ENCODE measurements at regions not wholly inside any gene's neighbourhood (a gene's known extent, or its start where the extent isn't known, plus 50 kb on each side); places are given as distances from the start of the nearest gene placed in this dataset.

DNA sequence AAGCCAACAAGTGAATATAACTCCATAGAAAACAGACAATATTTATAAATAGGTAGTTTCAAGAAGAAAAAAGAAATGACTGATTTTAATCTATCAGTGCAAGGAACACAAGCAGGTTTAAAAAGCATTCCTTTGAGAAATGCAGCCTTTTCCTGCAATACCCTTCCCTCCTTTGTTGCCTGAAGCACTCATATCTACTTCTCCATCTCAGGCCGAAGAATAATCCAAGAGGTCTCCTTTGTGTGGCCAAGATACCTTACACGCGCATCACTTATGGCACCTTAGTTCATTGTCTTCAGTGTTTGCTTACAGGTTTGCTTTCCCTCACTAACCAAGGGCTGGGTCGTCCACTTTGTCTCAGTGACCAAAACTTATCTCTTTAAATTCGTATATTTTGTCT is 93.0 kb downstream of the MAIP1 start:
- ChIA-PET CTCF (no interaction called here), POLR2A (ENCODE audit: low non-redundant PET) (no interaction called here)
- no peaks in the 10 kb centered on the region for H3K27me3 ChIP-seq (replicated peaks; ENCODE audit: insufficient read depth, low read depth, low read length, poor library complexity)
- peaks cover 21% of the 10 kb centered on the region for H3K4me1 ChIP-seq (ENCODE audit: insufficient read depth, low read length, poor library complexity, severe bottlenecking)
- H3K4me3 ChIP-seq (ENCODE audit: low read depth, low read length, poor library complexity, severe bottlenecking), result no peak overlapping the region
- intact Hi-C loops (cut with micrococcal nuclease; ENCODE audit: unreplicated experiment), result no loop called here
- H3K36me3 ChIP-seq (ENCODE audit: insufficient read depth, low read length, poor library complexity, severe bottlenecking), result no peaks in the 10 kb centered on the region
- no peak for TF ChIP-seq EZH2 (IDR thresholded peaks at IDR 0.05; ENCODE audit: borderline replicate concordance, low read depth, low read length, poor library complexity, severe bottlenecking)
- TF ChIP-seq, protein P1, sequence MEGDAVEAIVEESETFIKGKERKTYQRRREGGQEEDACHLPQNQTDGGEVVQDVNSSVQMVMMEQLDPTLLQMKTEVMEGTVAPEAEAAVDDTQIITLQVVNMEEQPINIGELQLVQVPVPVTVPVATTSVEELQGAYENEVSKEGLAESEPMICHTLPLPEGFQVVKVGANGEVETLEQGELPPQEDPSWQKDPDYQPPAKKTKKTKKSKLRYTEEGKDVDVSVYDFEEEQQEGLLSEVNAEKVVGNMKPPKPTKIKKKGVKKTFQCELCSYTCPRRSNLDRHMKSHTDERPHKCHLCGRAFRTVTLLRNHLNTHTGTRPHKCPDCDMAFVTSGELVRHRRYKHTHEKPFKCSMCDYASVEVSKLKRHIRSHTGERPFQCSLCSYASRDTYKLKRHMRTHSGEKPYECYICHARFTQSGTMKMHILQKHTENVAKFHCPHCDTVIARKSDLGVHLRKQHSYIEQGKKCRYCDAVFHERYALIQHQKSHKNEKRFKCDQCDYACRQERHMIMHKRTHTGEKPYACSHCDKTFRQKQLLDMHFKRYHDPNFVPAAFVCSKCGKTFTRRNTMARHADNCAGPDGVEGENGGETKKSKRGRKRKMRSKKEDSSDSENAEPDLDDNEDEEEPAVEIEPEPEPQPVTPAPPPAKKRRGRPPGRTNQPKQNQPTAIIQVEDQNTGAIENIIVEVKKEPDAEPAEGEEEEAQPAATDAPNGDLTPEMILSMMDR (conservative IDR thresholded peaks at IDR 0.05; ENCODE audit: low read depth, low read length), result no peak
- no TSS peak for BruUV-seq (replicated peaks)
- H3K9me3 ChIP-seq (ENCODE audit: low read depth, low read length, poor library complexity, severe bottlenecking), result no peaks in the 10 kb centered on the region
- DNase-seq (ENCODE audit: low spot score), result no peak
- no peak overlapping the region for H3K27ac ChIP-seq (ENCODE audit: low read depth, low read length, poor library complexity, severe bottlenecking)

DNA sequence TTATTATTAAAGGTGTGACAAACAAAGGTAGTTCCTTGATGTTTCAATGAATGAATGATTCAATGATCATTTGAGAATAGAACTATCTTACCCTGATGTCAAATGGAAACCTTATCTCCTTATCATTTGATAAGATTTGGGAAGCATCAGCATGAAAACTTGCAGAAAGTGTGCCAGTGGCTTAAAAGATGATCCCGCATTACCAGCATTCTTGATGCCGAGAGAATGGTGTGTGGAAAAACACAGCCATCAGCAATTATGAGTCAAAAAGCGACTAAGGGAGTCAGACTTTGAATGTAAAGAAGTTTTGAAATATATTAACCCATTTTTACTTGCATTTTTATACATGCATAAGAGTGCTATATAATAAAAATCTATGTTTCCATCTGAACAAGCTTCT is 93.7 kb downstream of the MAIP1 start:
- no peaks in the 10 kb centered on the region for H3K36me3 ChIP-seq (ENCODE audit: insufficient read depth, low read length, poor library complexity, severe bottlenecking)
- ChIA-PET POLR2A (ENCODE audit: low non-redundant PET) (no interaction called here), CTCF (no interaction called here)
- H3K4me1 ChIP-seq (ENCODE audit: insufficient read depth, low read length, poor library complexity, severe bottlenecking), result peaks cover 21% of the 10 kb centered on the region
- TF ChIP-seq, protein P1 (conservative IDR thresholded peaks at IDR 0.05; ENCODE audit: low read depth, low read length), result no peak
- no peak for TF ChIP-seq EZH2 (IDR thresholded peaks at IDR 0.05; ENCODE audit: borderline replicate concordance, low read depth, low read length, poor library complexity, severe bottlenecking)
- intact Hi-C loops (cut with micrococcal nuclease; ENCODE audit: unreplicated experiment), result no loop called here
- BruUV-seq (replicated peaks), result no TSS peak
- no peaks in the 10 kb centered on the region for H3K27me3 ChIP-seq (replicated peaks; ENCODE audit: insufficient read depth, low read depth, low read length, poor library complexity)
- no peak overlapping the region for H3K27ac ChIP-seq (ENCODE audit: low read depth, low read length, poor library complexity, severe bottlenecking)
- DNase-seq (ENCODE audit: low spot score), result no peak
- no peaks in the 10 kb centered on the region for H3K9me3 ChIP-seq (ENCODE audit: low read depth, low read length, poor library complexity, severe bottlenecking)
- no peak overlapping the region for H3K4me3 ChIP-seq (ENCODE audit: low read depth, low read length, poor library complexity, severe bottlenecking)

DNA sequence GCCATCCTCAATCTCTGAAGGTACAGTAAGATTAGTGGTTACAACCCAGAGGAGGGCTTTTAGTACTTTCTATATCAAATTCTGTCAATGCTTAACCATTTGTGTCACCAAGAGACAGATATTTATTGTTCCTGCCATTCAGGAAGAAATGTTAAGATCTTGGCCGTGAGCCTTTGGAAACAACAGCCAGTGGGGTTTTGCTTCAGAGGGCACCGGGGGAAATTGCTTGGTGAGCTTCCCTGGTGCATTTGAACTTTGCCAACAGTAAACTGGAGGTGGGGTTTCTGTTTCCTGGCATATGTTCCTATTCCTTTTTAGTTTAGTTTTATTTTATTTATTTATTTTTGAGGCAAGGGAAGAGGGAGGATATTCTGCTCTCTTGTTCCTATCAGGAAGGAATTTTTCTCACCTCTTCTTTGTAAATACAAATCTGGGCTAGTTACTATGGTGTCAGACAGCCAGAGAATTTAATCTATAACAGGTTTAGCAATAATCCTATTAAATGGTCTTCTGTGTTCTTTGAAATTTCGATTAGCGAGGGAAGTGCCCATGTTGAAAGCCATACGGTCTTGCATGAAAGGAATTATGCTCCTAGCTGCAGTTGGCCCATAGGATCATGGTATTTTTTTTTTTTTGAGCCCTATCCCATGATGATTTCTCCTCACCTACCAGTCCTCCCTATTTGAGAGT is 95.7 kb downstream of the MAIP1 start:
- no TSS peak for BruUV-seq (replicated peaks)
- peaks cover 21% of the 10 kb centered on the region for H3K4me1 ChIP-seq (ENCODE audit: insufficient read depth, low read length, poor library complexity, severe bottlenecking)
- H3K4me3 ChIP-seq (ENCODE audit: low read depth, low read length, poor library complexity, severe bottlenecking), result no peak overlapping the region
- DNase-seq (ENCODE audit: low spot score), result peak; percentile 53
- no peaks in the 10 kb centered on the region for H3K9me3 ChIP-seq (ENCODE audit: low read depth, low read length, poor library complexity, severe bottlenecking)
- no peak overlapping the region for H3K27ac ChIP-seq (ENCODE audit: low read depth, low read length, poor library complexity, severe bottlenecking)
- no peaks in the 10 kb centered on the region for H3K36me3 ChIP-seq (ENCODE audit: insufficient read depth, low read length, poor library complexity, severe bottlenecking)
- POLR2A ChIA-PET (ENCODE audit: low non-redundant PET), result interaction anchor here (0.6 kb wide), 1 partner anchor 104 kb away, joined by 3 read pairs; no protein-coding TSS in a partner anchor
- H3K27me3 ChIP-seq (replicated peaks; ENCODE audit: insufficient read depth, low read depth, low read length, poor library complexity), result no peaks in the 10 kb centered on the region
- CTCF ChIA-PET, result interaction anchor here (0.6 kb wide), 1 partner anchor 684 kb away, joined by 4 read pairs; no protein-coding TSS in a partner anchor
- TF ChIP-seq, protein P1 (conservative IDR thresholded peaks at IDR 0.05; ENCODE audit: low read depth, low read length), result no peak
- no peak for TF ChIP-seq EZH2 (IDR thresholded peaks at IDR 0.05; ENCODE audit: borderline replicate concordance, low read depth, low read length, poor library complexity, severe bottlenecking)
- intact Hi-C loops (cut with micrococcal nuclease; ENCODE audit: unreplicated experiment), result no loop called here

Measured in A673 (cell line).